NCI-H82 treated with DMSO at 0.1 percent for 48 hours (cell line): ENCODE measurements at regions not wholly inside any gene's neighbourhood (a gene's known extent, or its start where the extent isn't known, plus 50 kb on each side); places are given as distances from the start of the nearest gene placed in this dataset.

ENCODE experiments used
- DNase-seq: peaks from one replicate; lab custom pipeline; 2025; ENCODE audit not compliant: unreplicated experiment; lab: John Stamatoyannopoulos, UW

DNA sequence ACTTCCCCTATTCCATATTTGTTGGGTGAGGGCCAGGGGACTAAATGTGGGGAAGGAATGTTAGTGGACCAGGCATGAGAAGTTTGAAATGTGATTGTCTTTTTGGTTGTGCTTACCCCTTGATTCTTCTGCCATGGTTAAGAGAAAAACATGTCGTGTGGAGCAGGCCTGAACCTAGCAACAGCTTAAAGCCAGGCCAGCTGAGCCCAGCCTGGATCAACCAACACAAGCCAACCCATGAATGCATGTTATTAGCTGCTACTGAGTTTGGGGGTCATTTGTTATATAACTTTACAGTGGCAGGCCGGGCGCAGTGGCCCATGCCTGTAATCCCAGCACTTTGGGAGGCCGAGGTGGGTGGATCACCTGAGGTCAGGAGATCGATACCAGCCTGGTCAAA lies 52.4 kb upstream of the TRIO start:
- no peak for DNase-seq

DNA sequence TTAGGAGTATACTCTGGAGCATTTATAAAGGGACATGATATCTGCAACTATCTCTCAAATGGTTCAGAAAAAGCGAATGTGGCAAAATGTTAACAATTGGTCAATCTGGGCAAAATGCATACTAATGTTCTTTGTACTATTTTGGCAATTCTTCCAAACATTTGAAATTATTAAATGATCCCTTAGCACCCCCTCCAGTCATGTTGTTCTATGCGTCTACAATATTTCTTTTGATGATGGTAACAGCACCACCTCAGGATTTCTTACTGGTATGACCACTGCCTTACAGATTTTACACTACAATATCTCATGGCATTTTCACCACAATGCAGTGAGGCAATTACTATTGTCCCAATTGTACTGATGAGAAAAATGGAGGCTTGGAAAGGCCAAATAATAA lies 52.9 kb upstream of the TRIO start:
- DNase-seq: no peak

DNA sequence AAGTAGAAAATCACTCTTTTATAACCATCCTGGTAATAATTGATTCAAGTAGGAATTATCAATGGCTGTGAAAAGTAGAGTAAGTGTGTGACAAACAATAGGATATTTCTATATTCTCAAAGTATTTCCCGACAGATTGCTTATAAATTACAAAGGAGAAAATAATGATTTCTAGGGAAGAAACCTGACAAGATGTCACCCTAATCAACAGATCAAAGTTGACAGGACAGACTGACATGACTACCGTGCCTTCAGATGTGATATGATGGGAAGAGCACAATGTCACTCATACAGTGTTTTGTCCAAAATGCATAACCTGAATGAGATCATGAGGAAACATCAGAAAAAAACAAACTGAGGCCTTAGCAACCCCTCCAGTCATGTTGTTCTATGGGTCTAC lies 53.9 kb upstream of the TRIO start:
- DNase-seq: no peak

DNA sequence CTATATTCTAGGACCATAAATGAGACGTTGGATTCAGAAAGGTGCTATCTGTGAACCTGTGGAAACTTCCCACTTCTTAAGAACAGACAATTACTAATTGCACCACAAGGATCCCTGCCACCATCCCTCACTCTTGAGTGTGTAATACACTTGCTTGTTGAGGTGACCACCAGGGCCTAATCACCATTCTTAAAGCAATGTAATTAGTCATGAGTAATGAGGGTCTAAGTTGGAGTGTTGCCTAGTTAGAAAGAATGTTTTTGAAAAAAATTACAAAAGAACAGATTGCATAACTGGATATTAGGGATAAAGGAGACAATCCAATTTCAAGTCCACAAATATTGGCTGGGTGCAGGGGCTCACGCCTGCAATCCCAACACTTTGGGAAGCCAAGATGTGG lies 56.9 kb upstream of the TRIO start:
- DNase-seq: no peak

GRCh38 chr5:14082973-14083372 lies 60.2 kb upstream of the TRIO start:
- no peak for DNase-seq

GRCh38 chr5:14082523-14082922 lies 60.6 kb upstream of the TRIO start:
- DNase-seq: no peak

- DNase-seq: no peak
These were observed 61.4 kb upstream of the TRIO start for GRCh38 chr5:14081791-14082190.

- DNase-seq: no peak
These were observed 64.4 kb upstream of the TRIO start for GRCh38 chr5:14078716-14079115.

GRCh38 chr5:14077501-14077900 lies 65.6 kb upstream of the TRIO start:
- DNase-seq: no peak

DNA sequence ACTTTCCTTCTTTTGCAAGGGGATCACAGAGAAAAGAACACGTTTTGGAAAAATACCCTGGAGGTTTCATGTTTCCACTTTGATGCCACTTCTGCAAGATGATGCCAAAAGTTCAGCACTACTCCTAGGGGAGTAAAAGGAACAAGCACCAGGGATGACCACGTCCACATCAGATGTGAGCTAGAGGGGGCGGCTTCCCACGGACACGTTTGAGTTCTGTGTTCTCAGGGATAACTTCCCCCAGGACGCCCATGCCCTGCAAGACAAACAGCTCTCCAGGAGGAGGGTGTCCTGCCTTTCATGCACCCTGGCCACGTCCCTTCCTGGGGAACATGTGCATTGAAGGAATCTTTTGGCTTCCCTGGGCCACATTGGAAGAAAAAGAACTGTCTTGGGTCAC lies 66.6 kb upstream of the TRIO start:
- DNase-seq: no peak

DNA sequence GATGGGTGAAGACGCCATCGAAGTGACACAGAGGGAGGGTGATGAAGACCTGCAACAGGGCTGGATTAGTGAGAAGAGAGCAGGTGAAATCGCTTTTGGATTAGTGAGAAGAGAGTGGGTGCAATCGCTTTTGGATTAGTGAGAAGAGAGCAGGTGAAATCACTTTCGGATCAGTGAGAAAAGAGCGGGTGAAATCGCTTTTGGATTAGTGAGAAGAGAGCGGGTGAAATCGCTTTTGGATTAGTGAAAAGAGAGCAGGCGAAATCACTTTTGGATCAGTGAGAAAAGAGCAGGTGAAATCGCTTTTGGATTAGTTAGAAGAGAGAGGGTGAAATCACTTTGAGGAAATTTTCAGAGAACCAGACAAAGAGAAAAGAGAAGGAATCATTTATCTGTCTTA lies 67.2 kb upstream of the TRIO start:
- DNase-seq: peak; percentile 28

GRCh38 chr5:14071433-14071832 lies 71.7 kb upstream of the TRIO start:
- no peak for DNase-seq

- DNase-seq: no peak
These were observed 74.1 kb upstream of the TRIO start for GRCh38 chr5:14069021-14069420.

DNA sequence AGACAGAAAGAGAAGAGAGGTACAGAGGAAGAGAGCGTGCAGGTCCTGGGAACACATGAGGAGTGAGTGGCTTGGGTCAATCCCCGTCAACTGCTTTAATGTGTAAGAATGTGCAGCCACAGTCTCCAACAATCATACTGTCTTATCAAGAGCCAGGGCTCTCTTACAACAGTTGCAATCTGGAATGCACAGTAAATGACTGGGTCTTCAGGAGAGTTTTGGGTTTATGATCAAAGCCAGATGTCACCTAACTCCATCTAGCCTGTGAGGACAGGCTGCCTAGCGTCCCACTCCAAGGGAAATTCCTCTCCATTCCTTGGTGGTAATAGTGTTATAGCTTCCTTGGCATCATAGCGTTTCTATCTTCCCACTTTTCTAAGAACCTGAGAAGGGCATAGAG lies 75.0 kb upstream of the TRIO start:
- DNase-seq: no peak

GRCh38 chr5:14066326-14066725 lies 76.8 kb upstream of the TRIO start:
- no peak for DNase-seq

DNA sequence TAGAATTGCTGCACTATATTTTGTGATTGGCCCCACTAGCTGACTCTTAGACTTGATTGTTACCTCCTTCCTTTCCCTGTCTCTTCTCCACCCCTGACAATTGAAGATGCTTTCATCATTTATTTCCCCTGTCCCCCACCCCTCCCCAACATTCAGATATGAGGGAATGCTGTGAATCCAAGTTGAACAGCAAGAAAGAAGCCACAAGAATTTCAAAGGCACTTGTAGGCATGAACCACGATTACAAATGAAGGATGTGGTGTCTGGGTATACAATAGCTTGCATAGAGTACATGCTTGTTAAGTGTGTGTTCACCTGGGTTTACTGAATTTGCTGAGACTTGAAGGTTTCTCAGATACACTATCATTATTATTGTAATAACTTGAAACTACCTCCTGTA lies 78.3 kb upstream of the TRIO start:
- no peak for DNase-seq

- DNase-seq: no peak
These were observed 79.5 kb upstream of the TRIO start for GRCh38 chr5:14063691-14064090.

DNA sequence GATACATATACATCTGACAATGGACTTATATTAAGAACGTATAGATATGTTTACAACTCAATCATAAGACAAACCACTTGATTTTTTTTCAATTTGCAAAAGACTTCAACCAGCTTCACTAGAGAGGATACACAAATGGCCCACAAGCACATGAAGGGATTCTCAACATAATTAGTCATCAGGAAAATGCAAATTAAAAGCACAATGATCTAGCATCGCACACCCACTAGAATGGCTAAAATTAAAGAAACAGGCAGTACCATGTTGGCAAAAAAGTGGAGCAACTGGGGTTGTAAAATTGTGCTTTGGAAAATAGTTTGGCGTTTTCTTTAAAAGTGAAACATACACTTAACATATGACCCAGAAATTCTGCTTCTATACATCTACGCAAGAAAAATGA lies 80.0 kb upstream of the TRIO start:
- DNase-seq: no peak

DNA sequence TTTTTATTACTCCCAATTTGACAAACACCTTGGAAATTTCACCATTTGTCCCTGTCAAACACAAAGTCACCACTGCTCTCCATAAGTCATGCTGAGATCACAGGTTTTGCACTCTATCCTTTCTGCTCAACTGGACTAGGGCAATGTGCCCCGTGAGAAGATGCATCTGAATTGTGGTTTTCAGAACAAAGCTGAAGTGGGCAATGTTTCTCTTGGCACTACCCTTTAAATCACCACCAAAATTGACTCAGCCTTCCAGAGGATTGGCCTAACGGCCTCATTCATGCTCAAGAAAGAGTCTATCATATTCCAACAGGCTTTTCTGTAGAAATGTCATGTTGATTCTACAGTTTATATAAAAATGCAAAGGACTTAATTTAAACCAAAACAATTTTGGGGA lies 81.0 kb upstream of the TRIO start:
- DNase-seq: no peak

DNA sequence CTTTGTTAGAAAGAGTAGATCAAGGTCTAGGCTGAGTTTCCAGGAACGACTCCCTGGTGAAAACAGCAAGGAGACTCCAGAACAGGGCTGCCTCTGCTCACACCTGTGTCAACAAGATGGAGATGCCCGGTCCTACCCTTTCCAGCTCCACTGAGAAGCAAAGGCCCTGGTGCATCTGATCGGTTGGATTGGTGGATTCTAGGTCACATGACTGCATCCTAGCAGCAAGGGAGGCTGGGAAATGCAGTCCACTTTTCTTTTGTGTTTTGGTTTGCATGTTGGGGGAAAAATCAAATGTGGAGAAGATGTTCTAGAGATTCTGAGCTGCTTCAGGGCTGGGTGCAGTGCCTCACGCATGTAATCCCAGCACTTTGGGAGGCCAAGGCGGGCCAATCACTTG lies 82.0 kb upstream of the TRIO start:
- no peak for DNase-seq

- no peak for DNase-seq
These were observed 82.9 kb upstream of the TRIO start for GRCh38 chr5:14060218-14060617.

GRCh38 chr5:14059810-14060209 lies 83.3 kb upstream of the TRIO start:
- DNase-seq: no peak

DNA sequence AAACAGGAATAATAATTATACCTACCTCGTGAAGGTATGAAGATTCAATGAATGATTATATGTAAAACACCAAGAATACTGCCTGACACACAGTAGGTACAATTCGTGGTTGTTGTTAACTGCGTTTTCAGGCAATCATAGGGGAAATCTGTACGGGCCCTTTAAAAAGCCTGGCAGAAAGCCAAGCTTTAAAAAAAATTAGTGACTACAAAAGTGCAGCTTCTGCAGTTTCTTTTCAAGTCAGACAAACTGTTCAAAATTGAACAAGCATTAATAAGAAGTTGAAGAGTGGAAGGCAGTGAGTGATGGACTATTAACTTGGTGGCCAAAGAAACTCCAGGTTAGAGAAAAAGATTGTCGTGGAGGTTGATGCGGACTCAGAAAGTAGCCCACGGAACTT lies 85.9 kb upstream of the TRIO start:
- no peak for DNase-seq

GRCh38 chr5:14056039-14056438 lies 87.1 kb upstream of the TRIO start:
- DNase-seq: no peak
